Heart left ventricle (tissue), 16 donors: ENCODE measurements at regions not wholly inside any gene's neighbourhood (a gene's known extent, or its start where the extent isn't known, plus 50 kb on each side); places are given as distances from the start of the nearest gene placed in this dataset.
"Not testable (repeated sequence)": the region's sequence is repeated elsewhere in the genome, so short reads cannot be mapped to it uniquely, and the experiment has no call there.

ENCODE experiments used
- ATAC-seq, 4 donors: fragments of 200-7000 bp; cut with Tn5 transposase; one replicate each; pipeline ENCODE4 v1.9.1; 2020 to 2022; ENCODE audit warnings: moderate library complexity in 4 of 4, mild to moderate bottlenecking in 3 of 4, moderate number of reproducible peaks in 1 of 4
- DNase-seq, 5 donors: peaks; one replicate each; pipeline ENCODE4 v3.0.0-alpha.2; 2020
- H3K27ac ChIP-seq, 12 donors: fragments of 200-600 bp; sonication (generic) in 4 of 12; one replicate each; pipeline versions ENCODE4 v1.5.0 to v1.8.0; 2016 to 2022; ENCODE audit warnings: mild to moderate bottlenecking in 2 of 12
- H3K27me3 ChIP-seq, 9 donors: fragments of 200-600 bp; sonication (generic) in 2 of 9; one replicate each; pipeline versions ENCODE4 v1.5.1 to v1.8.0; 2016 to 2022; ENCODE audit warnings: mild to moderate bottlenecking in 3 of 9
- H3K36me3 ChIP-seq, 9 donors: fragments of 200-600 bp; sonication (generic) in 2 of 9; one replicate each; pipeline versions ENCODE4 v1.5.0 to v1.8.0; 2018 to 2022; ENCODE audit warnings: mild to moderate bottlenecking in 2 of 9
- H3K4me1 ChIP-seq, 12 donors: fragments of 200-600 bp; sonication (generic) in 4 of 12; one replicate each; pipeline versions ENCODE4 v1.5.0 to v1.8.0; 2016 to 2022; ENCODE audit warnings: mild to moderate bottlenecking in 3 of 12
- H3K4me3 ChIP-seq, 12 donors: fragments of 200-600 bp; sonication (generic) in 4 of 12; one replicate each; pipeline versions ENCODE4 v1.5.0 to v1.8.0; 2017 to 2022; ENCODE audit warnings: mild to moderate bottlenecking in 9 of 12, moderate library complexity in 4 of 12
- H3K9me3 ChIP-seq, 12 donors: fragments of 200-600 bp; sonication (generic) in 4 of 12; one replicate each; pipeline versions ENCODE4 v1.5.0 to v1.8.0; 2016 to 2022; ENCODE audit warnings: mild to moderate bottlenecking in 1 of 12
- CTCF ChIP-seq, 12 donors: fragments of 200-600 bp; sonication (generic) in 4 of 12; IDR thresholded peaks; one replicate each; pipeline versions ENCODE4 v1.5.0 to v1.8.0; 2018 to 2022; ENCODE audit warnings: antibody characterized with exemption in 12 of 12, mild to moderate bottlenecking in 5 of 12
- POLR2A ChIP-seq, 2 donors: fragments of 450-650 bp; IDR thresholded peaks; one replicate each; pipeline ENCODE4 v1.6.1; 2017; ENCODE audit warnings: antibody characterized with exemption in 2 of 2, mild to moderate bottlenecking in 2 of 2, moderate library complexity in 2 of 2
- WGBS, 4 donors: extraction: QIAGEN DNeasy Blood & Tissue Kit in 2 of 4; methylation state at CpG; one replicate each; pipeline versions ENCODE4 v1.1.5 to v1.1.7; 2013 to 2018; 5-methylcytosine and 5-hydroxymethylcytosine counted together
- intact Hi-C, 10 donors: fragments of 100-400 bp; cut with DNase I; formaldehyde crosslinking; loops; one replicate each; pipeline versions ENCODE4 v1.11.1 to v1.14.2; 2022
- donor health status: ischemic (EF 13 %, LVEDD 7.1; RV severe dilation, severe dysfunction).
- donor health status: healthy with polysubstance abuse.
- donor health status: DM: no; HTN: yes; CAD: no.
- donor health status: DM: no; HTN: no; CAD: no.
- donor health status: ischemic (EF 25% LVEDD 6.9; RV normal size, moderate dysfunction).
- donor health status: ischemic (EF 25% LVEDD 5.7; RV mildly dilated, moderate dysfunction).
- donor health status: healthy.
- donor health status: DM: yes; HTN: yes; CAD: no.
- donor health status: ischemic (EF 35%, LVEDD 5.7; RV mildly dilated, moderate dysfunction).
- donor health status: nonischemic (EF 11% LVEDD 7.7; RV severe dilation, severe dysfunction).
- donor health status: DM: yes; HTN: yes; CAD: no.
- donor health status: PGD.
- donor health status: ischemic (EF 29% LVEDD 5.4; RV normal size, mild dysfunction).
- donor health status: nonischemic (EF 23%, LVEDD 6.1; RV moderate dilation, normal function).

- intact Hi-C loops: no loop called here
- Histone ChIP-seq H3K27ac (no peak overlapping the region), H3K4me3 (no peak overlapping the region), H3K9me3 (peaks cover 0 to 12% (median 0%) of the 10 kb centered on the region in 12 donors), H3K27me3 (no peaks in the 10 kb centered on the region), H3K36me3 (no peaks in the 10 kb centered on the region), H3K4me1 (peaks cover 0 to 15% (median 6%) of the 10 kb centered on the region in 12 donors)
- 75 to 84% (median 75%) methylated on average over 2 of the region's 2 CpGs for WGBS, 4 donors
- DNase-seq (no peak), ATAC-seq (no peak)
- no peak for TF ChIP-seq CTCF (IDR thresholded peaks at IDR 0.05)
- TF ChIP-seq POLR2A (IDR thresholded peaks at IDR 0.05): no peak
These were observed 610.4 kb downstream of the RFPL4B start for GRCh38 chr6:112957536-112957916.

- DNase-seq, ATAC-seq, H3K27ac ChIP-seq, H3K36me3 ChIP-seq, intact Hi-C loops, H3K4me3 ChIP-seq, H3K27me3 ChIP-seq: not testable (repeated sequence)
- Histone ChIP-seq H3K4me1 (peaks cover 0 to 15% (median 6%) of the 10 kb centered on the region in 12 donors), H3K9me3 (peaks cover 0 to 12% (median 0%) of the 10 kb centered on the region in 12 donors)
- WGBS, 4 donors: 95 to 98% (median 97%) methylated on average over 3 of the region's 3 CpGs
These were observed 613.0 kb downstream of the RFPL4B start for GRCh38 chr6:112960130-112960529.

- Histone ChIP-seq H3K4me3 (no peak overlapping the region), H3K27me3 (no peaks in the 10 kb centered on the region), H3K9me3 (peaks cover 0 to 4% (median 0%) of the 10 kb centered on the region in 12 donors), H3K4me1 (no peaks in the 10 kb centered on the region), H3K27ac (no peak overlapping the region), H3K36me3 (no peaks in the 10 kb centered on the region)
- TF ChIP-seq POLR2A (IDR thresholded peaks at IDR 0.05) (no peak), CTCF (IDR thresholded peaks at IDR 0.05) (no peak)
- ATAC-seq: no peak
- DNase-seq: no peak
- 95 to 100% (median 98%) methylated on average over 1 of the region's 1 CpG for WGBS, 4 donors
- intact Hi-C loops: no loop called here
These were observed 620.8 kb downstream of the RFPL4B start for GRCh38 chr6:112967974-112968373.

GRCh38 chr6:112971651-112972050 lies 624.5 kb downstream of the RFPL4B start:
- Histone ChIP-seq H3K4me1 (no peaks in the 10 kb centered on the region), H3K4me3 (no peak overlapping the region), H3K36me3 (no peaks in the 10 kb centered on the region), H3K27me3 (no peaks in the 10 kb centered on the region), H3K27ac (no peak overlapping the region), H3K9me3 (peaks cover 0 to 10% (median 0%) of the 10 kb centered on the region in 12 donors)
- WGBS, 4 donors: 85 to 95% (median 92%) methylated on average over 1 of the region's 1 CpG
- TF ChIP-seq POLR2A (IDR thresholded peaks at IDR 0.05) (no peak), CTCF (IDR thresholded peaks at IDR 0.05) (no peak)
- no peak for ATAC-seq
- no peak for DNase-seq
- intact Hi-C loops: no loop called here

- not testable (repeated sequence) for H3K27me3 ChIP-seq, H3K4me1 ChIP-seq, DNase-seq, H3K4me3 ChIP-seq, ATAC-seq, H3K27ac ChIP-seq, H3K36me3 ChIP-seq, H3K9me3 ChIP-seq
- intact Hi-C loops: loop anchor here in 1 of 10 donors (5.0 kb wide), 1 partner anchor 38 kb away; no protein-coding TSS in a partner anchor
- WGBS, 4 donors: 91 to 97% (median 96%) methylated on average over 4 of the region's 4 CpGs
These were observed 627.8 kb downstream of the RFPL4B start for GRCh38 chr6:112974931-112975330.

- not testable (repeated sequence) for H3K27me3 ChIP-seq, H3K4me3 ChIP-seq, H3K27ac ChIP-seq, H3K36me3 ChIP-seq, DNase-seq, ATAC-seq, H3K9me3 ChIP-seq
- peaks cover 0 to 12% (median 0%) of the 10 kb centered on the region in 12 donors for H3K4me1 ChIP-seq
- intact Hi-C loops: loop anchor here in 1 of 10 donors (5.0 kb wide), 1 partner anchor 39 kb away; no protein-coding TSS in a partner anchor
These were observed 629.4 kb downstream of the RFPL4B start for GRCh38 chr6:112976579-112976978.
